ENCODE measurements at regions not wholly inside any gene's neighbourhood (a gene's known extent, or its start where the extent isn't known, plus 50 kb on each side); places are given as distances from the start of the nearest gene placed in this dataset.

GRCh38 chr12:115473257-115473956, 789.4 kb upstream of the TBX3 start:
- Mint-ChIP-seq H3K27ac (no peak overlapping the region), H3K36me3 (ENCODE audit: low read depth) (no peaks in the 10 kb centered on the region), H3K4me1 (no peaks in the 10 kb centered on the region), H3K4me3 (no peak overlapping the region), H3K9me3 (peaks cover 7% of the 10 kb centered on the region), H3K27me3 (ENCODE audit: low read depth, poor library complexity) (peaks cover 3% of the 10 kb centered on the region)
- DNase-seq = no peak
- TF ChIP-seq CTCF (IDR thresholded peaks at IDR 0.05) = no peak

- peaks cover 7% of the 10 kb centered on the region for H3K9me3 Mint-ChIP-seq
- no peak for DNase-seq
- H3K36me3 Mint-ChIP-seq (ENCODE audit: low read depth) = no peaks in the 10 kb centered on the region
- H3K27me3 Mint-ChIP-seq (ENCODE audit: low read depth, poor library complexity) = peaks cover 3% of the 10 kb centered on the region
- TF ChIP-seq CTCF (IDR thresholded peaks at IDR 0.05) = no peak
- no peaks in the 10 kb centered on the region for H3K4me1 Mint-ChIP-seq
- no peak overlapping the region for H3K4me3 Mint-ChIP-seq
- no peak overlapping the region for H3K27ac Mint-ChIP-seq
These were observed 788.9 kb upstream of the TBX3 start for GRCh38 chr12:115472852-115473251.

- Mint-ChIP-seq H3K27me3 (ENCODE audit: low read depth, poor library complexity) (peaks cover 3% of the 10 kb centered on the region), H3K4me3 (no peak overlapping the region), H3K36me3 (ENCODE audit: low read depth) (no peaks in the 10 kb centered on the region), H3K9me3 (peaks cover 4% of the 10 kb centered on the region), H3K4me1 (no peaks in the 10 kb centered on the region), H3K27ac (no peak overlapping the region)
- TF ChIP-seq CTCF (IDR thresholded peaks at IDR 0.05) = no peak
- no peak for DNase-seq
These were observed 787.0 kb upstream of the TBX3 start for GRCh38 chr12:115470977-115471376.

GRCh38 chr12:115470526-115470925, 786.6 kb upstream of the TBX3 start:
- TF ChIP-seq CTCF (IDR thresholded peaks at IDR 0.05) = no peak

GRCh38 chr12:115468087-115468510, 784.1 kb upstream of the TBX3 start:
- no peak for DNase-seq
- Mint-ChIP-seq H3K36me3 (ENCODE audit: low read depth) (no peaks in the 10 kb centered on the region), H3K4me3 (no peak overlapping the region), H3K4me1 (peaks cover 11% of the 10 kb centered on the region), H3K27ac (no peak overlapping the region), H3K27me3 (ENCODE audit: low read depth, poor library complexity) (peaks cover 3% of the 10 kb centered on the region), H3K9me3 (peaks cover 4% of the 10 kb centered on the region)
- TF ChIP-seq CTCF (IDR thresholded peaks at IDR 0.05) = no peak

More at GRCh38 chr12:115470526-115470925, 786.6 kb upstream of the TBX3 start:
- Mint-ChIP-seq H3K36me3 (ENCODE audit: low read depth) (no peaks in the 10 kb centered on the region), H3K4me3 (no peak overlapping the region), H3K9me3 (peaks cover 4% of the 10 kb centered on the region), H3K27me3 (ENCODE audit: low read depth, poor library complexity) (peaks cover 3% of the 10 kb centered on the region), H3K4me1 (no peaks in the 10 kb centered on the region), H3K27ac (no peak overlapping the region)
- DNase-seq = no peak

GRCh38 chr12:115467531-115467930, 783.6 kb upstream of the TBX3 start:
- peaks cover 3% of the 10 kb centered on the region for H3K27me3 Mint-ChIP-seq (ENCODE audit: low read depth, poor library complexity)
- H3K27ac Mint-ChIP-seq = no peak overlapping the region
- DNase-seq = no peak
- no peak overlapping the region for H3K4me3 Mint-ChIP-seq
- TF ChIP-seq CTCF (IDR thresholded peaks at IDR 0.05) = no peak
- H3K9me3 Mint-ChIP-seq = peaks cover 6% of the 10 kb centered on the region
- peaks cover 11% of the 10 kb centered on the region for H3K4me1 Mint-ChIP-seq
- H3K36me3 Mint-ChIP-seq (ENCODE audit: low read depth) = no peaks in the 10 kb centered on the region

Measured in nephron progenitor cell (in vitro differentiated cells).